Hippocampal formation (tissue), 2 donors: ENCODE measurements at regions not wholly inside any gene's neighbourhood (a gene's known extent, or its start where the extent isn't known, plus 50 kb on each side); places are given as distances from the start of the nearest gene placed in this dataset.

Experiments used
- DNase-seq, 2 donors: peaks; one replicate each; lab custom pipeline; 2025; lab: John Stamatoyannopoulos, UW

DNA sequence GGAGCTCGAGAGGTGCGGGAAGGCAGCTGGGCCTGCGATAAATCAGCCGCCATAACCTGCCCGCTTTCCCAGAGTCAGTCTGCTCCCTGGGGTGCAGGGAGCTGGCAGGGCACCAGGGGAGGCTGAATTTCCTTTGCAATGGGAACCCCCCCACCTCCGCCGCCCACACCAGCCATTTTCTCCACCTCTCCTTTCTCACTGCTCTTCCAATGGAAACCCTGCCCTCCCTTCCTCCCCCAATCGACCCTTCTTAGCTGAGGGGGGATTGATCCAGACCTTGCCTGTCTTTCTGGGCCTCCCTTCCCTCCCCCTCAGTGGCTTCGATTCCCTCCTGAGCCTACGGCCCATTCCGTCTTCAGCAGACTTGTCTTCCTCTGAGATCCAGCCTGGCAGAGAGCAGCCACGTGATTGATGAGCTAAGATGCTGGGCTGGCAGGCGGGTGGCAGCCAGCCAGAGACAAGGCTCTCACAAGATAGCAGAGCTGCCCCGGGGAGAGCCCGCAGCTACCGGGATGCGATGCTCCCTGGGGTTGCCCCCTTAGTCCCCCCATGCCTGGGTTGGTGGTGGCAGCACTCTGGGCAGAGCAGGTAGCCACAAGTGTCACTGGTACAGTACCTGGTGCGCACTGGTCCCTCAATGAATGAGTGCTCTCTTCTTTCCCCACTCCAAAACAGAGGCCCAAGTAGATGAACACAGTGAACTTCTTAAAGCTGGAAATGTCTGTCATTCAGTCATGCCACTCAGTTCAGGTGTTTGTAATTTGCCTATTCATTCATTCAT is 53.7 kb upstream of the FABP6 start:
- peak; percentile 78 to 86 for DNase-seq

DNA sequence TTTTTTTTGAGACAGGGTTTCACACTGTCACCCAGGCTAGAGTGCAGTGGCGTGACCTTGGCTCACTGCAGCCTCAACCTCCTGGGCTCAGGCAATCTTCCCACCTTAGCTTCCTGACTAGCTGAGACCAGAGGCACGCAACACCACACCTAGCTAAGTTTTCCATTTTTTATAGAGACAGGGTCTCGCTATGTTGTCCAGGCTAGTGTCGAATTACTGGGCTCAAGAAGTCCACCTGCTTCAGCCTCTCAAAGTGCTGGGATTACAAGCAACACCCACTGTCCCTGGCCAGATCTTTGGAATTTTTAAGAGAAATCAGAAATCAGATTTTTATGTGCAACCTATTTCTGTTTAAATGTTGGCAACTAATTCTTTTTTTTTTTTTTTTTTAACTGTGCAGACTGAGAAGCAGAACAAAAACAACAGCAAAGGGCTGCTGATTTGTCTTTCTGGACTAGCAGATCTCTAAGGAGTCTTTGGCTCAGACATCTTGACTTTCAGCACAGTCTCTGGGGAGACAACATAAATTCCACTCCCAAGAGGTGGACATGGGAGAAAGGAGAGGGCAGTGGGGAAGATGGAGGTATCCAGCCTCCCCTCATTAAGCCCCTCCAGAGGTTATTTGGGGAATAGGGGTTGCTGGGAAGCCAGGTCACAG is 54.4 kb upstream of the FABP6 start:
- no peak for DNase-seq

DNA sequence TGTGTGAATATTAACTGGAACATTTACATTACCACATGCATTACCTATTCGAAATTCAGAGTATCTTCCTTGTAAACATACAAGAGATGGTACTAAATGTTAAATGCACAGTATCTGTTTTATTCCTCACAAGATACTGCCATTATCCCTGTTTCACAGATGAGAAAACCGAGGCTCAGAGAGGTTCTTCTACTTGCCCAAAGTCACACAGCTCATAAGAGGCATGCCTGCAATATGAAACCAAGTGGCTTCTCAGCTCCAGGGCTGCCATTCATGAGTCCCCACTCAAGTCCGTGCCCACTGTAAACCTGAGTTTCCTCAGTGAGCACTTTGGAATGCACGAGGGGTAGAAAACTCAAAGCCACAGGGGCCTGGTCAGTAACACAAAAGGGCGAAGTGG is 55.0 kb upstream of the FABP6 start:
- DNase-seq = no peak

DNA sequence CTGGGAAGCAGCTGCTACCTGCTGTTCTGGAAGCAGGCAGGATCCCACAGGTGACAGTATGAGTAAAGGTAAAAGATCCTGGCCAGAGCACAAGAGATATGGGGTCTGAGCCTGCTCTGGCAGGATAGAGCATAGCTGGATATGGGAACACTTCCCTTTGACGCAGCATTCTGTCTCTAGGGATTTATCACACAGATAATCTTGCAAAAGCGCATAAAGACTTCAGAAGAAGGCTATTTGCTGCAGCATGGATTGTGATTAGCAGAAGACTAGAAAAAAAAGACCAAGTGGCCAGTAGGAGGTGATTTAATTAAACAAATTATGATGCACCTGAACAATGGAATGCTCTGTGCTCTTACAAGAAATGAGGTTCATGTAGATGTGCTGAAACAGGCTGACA is 52.4 kb upstream of the PWWP2A start:
- no peak for DNase-seq

DNA sequence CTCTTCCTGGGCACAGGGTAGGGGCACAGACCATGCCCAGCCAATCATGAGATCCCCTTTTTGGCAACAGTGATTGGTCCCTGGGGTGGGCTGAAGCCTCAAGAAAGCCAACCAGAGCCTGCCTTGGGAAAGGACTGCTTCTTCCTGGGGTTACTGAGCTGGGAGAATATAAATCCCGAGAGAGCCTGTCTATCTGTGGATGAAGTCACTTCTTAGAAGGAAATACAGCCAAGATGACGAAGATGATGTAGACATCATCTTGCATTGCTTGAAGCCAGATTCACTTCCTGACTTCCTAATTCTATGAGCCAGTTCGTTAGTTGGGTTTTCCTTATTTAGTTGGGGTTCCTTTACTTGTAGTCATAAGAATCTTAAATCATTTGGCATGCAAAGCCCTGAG is 50.1 kb upstream of the PWWP2A start:
- no peak for DNase-seq
